ENCODE measurements at regions not wholly inside any gene's neighbourhood (a gene's known extent, or its start where the extent isn't known, plus 50 kb on each side); places are given as distances from the start of the nearest gene placed in this dataset.

GRCh38 chr17:52660692-52661091 lies 502.2 kb upstream of the CA10 start:
- TF ChIP-seq, protein P1, sequence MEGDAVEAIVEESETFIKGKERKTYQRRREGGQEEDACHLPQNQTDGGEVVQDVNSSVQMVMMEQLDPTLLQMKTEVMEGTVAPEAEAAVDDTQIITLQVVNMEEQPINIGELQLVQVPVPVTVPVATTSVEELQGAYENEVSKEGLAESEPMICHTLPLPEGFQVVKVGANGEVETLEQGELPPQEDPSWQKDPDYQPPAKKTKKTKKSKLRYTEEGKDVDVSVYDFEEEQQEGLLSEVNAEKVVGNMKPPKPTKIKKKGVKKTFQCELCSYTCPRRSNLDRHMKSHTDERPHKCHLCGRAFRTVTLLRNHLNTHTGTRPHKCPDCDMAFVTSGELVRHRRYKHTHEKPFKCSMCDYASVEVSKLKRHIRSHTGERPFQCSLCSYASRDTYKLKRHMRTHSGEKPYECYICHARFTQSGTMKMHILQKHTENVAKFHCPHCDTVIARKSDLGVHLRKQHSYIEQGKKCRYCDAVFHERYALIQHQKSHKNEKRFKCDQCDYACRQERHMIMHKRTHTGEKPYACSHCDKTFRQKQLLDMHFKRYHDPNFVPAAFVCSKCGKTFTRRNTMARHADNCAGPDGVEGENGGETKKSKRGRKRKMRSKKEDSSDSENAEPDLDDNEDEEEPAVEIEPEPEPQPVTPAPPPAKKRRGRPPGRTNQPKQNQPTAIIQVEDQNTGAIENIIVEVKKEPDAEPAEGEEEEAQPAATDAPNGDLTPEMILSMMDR (conservative IDR thresholded peaks at IDR 0.05 in 1 of 2, IDR thresholded peaks at IDR 0.05 in 1 of 2; ENCODE audit: low read depth in 1 of 2, low read length in 2 of 2), result no peak
- TF ChIP-seq EZH2 (IDR thresholded peaks at IDR 0.05; ENCODE audit: low read length, missing control alignments), result no peak
